ENCODE measurements at regions not wholly inside any gene's neighbourhood (a gene's known extent, or its start where the extent isn't known, plus 50 kb on each side); places are given as distances from the start of the nearest gene placed in this dataset.

DNA sequence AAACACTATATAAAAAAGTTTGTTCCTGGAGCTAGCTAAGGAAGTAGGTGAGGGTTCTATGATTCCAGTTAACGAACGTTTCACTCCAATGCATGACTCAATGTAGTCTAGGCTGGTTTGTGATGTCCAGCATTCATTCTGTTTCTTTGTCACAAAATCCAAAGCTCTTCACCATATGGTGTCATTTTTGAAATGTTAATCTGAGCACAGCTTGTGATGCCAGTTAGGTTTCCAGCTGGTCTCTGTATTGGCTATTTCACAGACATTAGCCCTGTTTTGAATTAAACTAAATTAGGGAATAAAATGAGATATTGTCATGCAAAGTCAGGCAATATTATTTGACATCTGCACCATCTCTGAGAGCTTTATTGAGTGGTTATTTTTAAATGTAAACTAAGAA is 159.4 kb downstream of the RBM43 start:
- TF ChIP-seq, protein P1, sequence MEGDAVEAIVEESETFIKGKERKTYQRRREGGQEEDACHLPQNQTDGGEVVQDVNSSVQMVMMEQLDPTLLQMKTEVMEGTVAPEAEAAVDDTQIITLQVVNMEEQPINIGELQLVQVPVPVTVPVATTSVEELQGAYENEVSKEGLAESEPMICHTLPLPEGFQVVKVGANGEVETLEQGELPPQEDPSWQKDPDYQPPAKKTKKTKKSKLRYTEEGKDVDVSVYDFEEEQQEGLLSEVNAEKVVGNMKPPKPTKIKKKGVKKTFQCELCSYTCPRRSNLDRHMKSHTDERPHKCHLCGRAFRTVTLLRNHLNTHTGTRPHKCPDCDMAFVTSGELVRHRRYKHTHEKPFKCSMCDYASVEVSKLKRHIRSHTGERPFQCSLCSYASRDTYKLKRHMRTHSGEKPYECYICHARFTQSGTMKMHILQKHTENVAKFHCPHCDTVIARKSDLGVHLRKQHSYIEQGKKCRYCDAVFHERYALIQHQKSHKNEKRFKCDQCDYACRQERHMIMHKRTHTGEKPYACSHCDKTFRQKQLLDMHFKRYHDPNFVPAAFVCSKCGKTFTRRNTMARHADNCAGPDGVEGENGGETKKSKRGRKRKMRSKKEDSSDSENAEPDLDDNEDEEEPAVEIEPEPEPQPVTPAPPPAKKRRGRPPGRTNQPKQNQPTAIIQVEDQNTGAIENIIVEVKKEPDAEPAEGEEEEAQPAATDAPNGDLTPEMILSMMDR (IDR thresholded peaks at IDR 0.05; ENCODE audit: partially characterized antibody, unreplicated experiment), result no peak
- Mint-ChIP-seq H3K27ac (ENCODE audit: unreplicated experiment) (peak overlapping the region; percentile 78), H3K4me3 (ENCODE audit: unreplicated experiment) (no peak overlapping the region), H3K4me1 (ENCODE audit: low read depth, unreplicated experiment) (peaks cover 12% of the 10 kb centered on the region), H3K27me3 (ENCODE audit: unreplicated experiment) (peaks cover 5% of the 10 kb centered on the region), H3K36me3 (ENCODE audit: unreplicated experiment) (no peaks in the 10 kb centered on the region), H3K9me3 (ENCODE audit: unreplicated experiment) (no peaks in the 10 kb centered on the region)
- no peak for DNase-seq

DNA sequence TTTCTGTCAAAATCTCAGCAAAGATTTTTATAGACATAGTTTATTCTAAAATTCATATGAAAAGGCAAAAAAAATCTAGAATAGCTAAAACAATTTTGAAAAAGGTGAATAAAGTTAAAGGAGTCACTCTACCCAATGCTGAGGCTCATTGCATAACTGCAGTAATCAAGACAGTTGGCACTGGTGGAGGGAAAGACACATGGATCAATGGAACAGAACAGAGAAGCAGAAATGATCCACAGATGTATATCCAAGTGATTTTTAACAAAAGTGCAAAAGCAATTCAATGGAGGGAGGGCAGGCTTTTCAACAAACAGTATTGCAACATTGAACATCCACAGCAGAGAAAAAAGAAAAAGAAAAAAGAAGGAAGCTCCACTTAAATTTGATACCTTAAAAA is 162.8 kb downstream of the RBM43 start:
- no peaks in the 10 kb centered on the region for H3K9me3 Mint-ChIP-seq (ENCODE audit: unreplicated experiment)
- H3K36me3 Mint-ChIP-seq (ENCODE audit: unreplicated experiment), result no peaks in the 10 kb centered on the region
- H3K27ac Mint-ChIP-seq (ENCODE audit: unreplicated experiment), result no peak overlapping the region

DNA sequence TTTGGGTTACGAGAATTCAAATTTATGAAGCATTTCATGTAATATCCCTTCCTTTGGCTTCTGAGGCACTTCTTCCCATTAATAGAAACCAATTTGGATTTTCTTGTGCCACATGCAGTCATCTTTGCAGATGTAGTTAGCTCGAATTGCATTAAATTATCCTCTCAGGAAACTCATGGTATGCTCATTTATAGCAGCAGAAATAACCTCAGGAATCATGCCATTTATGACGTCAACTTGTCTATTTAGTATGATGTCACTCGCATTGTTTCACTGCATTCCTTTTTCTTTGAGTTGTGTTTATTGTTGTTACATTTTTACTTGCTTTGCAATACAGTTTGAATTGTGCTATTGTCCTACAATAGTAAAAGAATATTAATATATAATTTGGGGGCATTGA is 163.8 kb downstream of the RBM43 start:
- H3K27ac Mint-ChIP-seq (ENCODE audit: unreplicated experiment), result no peak overlapping the region
- no peaks in the 10 kb centered on the region for H3K36me3 Mint-ChIP-seq (ENCODE audit: unreplicated experiment)
- no peaks in the 10 kb centered on the region for H3K9me3 Mint-ChIP-seq (ENCODE audit: unreplicated experiment)
- peaks cover 21% of the 10 kb centered on the region for H3K4me1 Mint-ChIP-seq (ENCODE audit: low read depth, unreplicated experiment)
- H3K4me3 Mint-ChIP-seq (ENCODE audit: unreplicated experiment), result no peak overlapping the region
- peaks cover 3% of the 10 kb centered on the region for H3K27me3 Mint-ChIP-seq (ENCODE audit: unreplicated experiment)
- TF ChIP-seq, protein P1 (IDR thresholded peaks at IDR 0.05; ENCODE audit: partially characterized antibody, unreplicated experiment), result no peak
- DNase-seq, result no peak

More for the DNA sequence above, 162.8 kb downstream of the RBM43 start:
- Mint-ChIP-seq H3K4me1 (ENCODE audit: low read depth, unreplicated experiment) (peaks cover 21% of the 10 kb centered on the region), H3K27me3 (ENCODE audit: unreplicated experiment) (peaks cover 3% of the 10 kb centered on the region), H3K4me3 (ENCODE audit: unreplicated experiment) (no peak overlapping the region)
- no peak for DNase-seq
- TF ChIP-seq, protein P1 (IDR thresholded peaks at IDR 0.05; ENCODE audit: partially characterized antibody, unreplicated experiment), result no peak

DNA sequence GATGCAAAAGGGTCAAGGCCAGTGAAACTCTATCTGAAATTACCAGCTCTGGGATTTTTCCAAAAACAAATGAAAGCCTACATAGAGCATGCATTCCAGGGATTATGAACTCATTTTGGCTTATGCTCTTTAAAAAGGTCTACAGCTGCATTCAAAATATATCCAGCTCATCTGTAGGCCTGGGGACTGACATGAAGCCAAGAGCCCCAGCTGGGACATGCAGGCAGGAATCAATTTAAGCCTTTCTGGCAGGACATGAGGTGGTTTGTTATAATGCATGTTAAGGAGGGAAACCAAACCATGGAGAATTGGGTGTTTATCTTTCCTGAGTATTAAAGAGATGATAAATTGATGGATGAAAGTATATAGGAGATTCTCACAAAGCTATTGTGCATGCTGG is 164.5 kb downstream of the RBM43 start:
- H3K4me3 Mint-ChIP-seq (ENCODE audit: unreplicated experiment), result no peak overlapping the region
- H3K4me1 Mint-ChIP-seq (ENCODE audit: low read depth, unreplicated experiment), result peaks cover 15% of the 10 kb centered on the region
- peaks cover 3% of the 10 kb centered on the region for H3K27me3 Mint-ChIP-seq (ENCODE audit: unreplicated experiment)
- peak overlapping the region; percentile 57 for H3K27ac Mint-ChIP-seq (ENCODE audit: unreplicated experiment)
- H3K36me3 Mint-ChIP-seq (ENCODE audit: unreplicated experiment), result no peaks in the 10 kb centered on the region
- TF ChIP-seq, protein P1 (IDR thresholded peaks at IDR 0.05; ENCODE audit: partially characterized antibody, unreplicated experiment), result no peak
- no peaks in the 10 kb centered on the region for H3K9me3 Mint-ChIP-seq (ENCODE audit: unreplicated experiment)
- DNase-seq, result peak; percentile 22

DNA sequence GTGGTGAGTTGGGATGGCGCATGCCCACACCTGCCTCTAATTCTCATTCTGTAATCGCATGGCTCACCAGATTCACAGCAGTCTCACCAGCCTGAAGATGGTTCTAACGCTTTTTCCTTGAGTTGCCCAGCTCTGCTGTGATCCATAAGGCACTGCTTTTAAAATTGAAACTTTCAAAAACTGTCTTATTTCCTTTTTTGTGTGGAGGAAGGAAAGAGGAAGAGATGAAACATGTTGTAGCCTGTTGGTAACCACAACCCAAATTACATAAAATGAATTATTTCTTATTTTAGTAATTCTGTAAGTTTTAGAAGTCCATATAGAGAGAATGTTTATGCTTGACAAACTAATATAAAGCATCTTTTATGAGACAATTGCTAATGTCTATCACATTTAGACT is 165.4 kb downstream of the RBM43 start:
- H3K9me3 Mint-ChIP-seq (ENCODE audit: unreplicated experiment), result no peaks in the 10 kb centered on the region
- H3K27me3 Mint-ChIP-seq (ENCODE audit: unreplicated experiment), result peaks cover 3% of the 10 kb centered on the region
- H3K4me3 Mint-ChIP-seq (ENCODE audit: unreplicated experiment), result no peak overlapping the region
- no peak overlapping the region for H3K27ac Mint-ChIP-seq (ENCODE audit: unreplicated experiment)
- peaks cover 13% of the 10 kb centered on the region for H3K4me1 Mint-ChIP-seq (ENCODE audit: low read depth, unreplicated experiment)
- TF ChIP-seq, protein P1 (IDR thresholded peaks at IDR 0.05; ENCODE audit: partially characterized antibody, unreplicated experiment), result no peak
- no peak for DNase-seq
- H3K36me3 Mint-ChIP-seq (ENCODE audit: unreplicated experiment), result no peaks in the 10 kb centered on the region

All from glutamatergic neuron (in vitro differentiated cells).